NT2/D1 (cell line): ENCODE measurements at regions not wholly inside any gene's neighbourhood (a gene's known extent, or its start where the extent isn't known, plus 50 kb on each side); places are given as distances from the start of the nearest gene placed in this dataset.

Experiments used
- SUZ12 ChIP-seq: IDR thresholded peaks from 2 replicates; pipeline ENCODE4 v1.6.1; 2011; ENCODE audit not compliant: insufficient read length, insufficient read depth; ENCODE audit errors: extremely low read depth
- YY1 ChIP-seq: IDR thresholded peaks from 2 replicates; pipeline ENCODE4 v1.6.1; 2011; ENCODE audit not compliant: insufficient read length, insufficient read depth
- ZNF274 ChIP-seq: IDR thresholded peaks from 2 replicates; pipeline ENCODE4 v1.6.1; 2011; ENCODE audit warnings: mild to moderate bottlenecking, low read depth, low read length

- TF ChIP-seq ZNF274 (no peak), YY1 (no peak), SUZ12 (no peak)
These were observed 689.6 kb upstream of the HS6ST1 start for GRCh38 chr2:129008055-129008880.
